ENCODE measurements at regions not wholly inside any gene's neighbourhood (a gene's known extent, or its start where the extent isn't known, plus 50 kb on each side); places are given as distances from the start of the nearest gene placed in this dataset.

DNA sequence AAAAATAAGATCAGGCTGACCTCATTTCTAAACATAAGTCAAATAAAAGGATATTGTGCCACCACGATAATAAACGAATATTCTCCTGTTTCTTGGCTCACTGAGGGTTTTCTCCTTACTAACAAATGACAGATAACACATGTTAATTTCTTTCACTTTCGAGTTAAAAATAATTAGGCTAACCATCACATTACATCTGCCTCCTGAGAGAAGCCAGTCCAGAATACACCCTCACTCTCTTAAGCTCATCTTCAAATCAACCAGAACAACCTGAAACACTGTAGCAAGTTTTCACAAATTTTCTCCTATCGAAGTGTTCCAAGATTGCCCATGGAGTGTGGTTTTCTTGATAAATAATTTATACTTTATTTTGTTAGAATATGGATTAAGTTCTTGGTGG, 1285.6 kb upstream of the EYS start:
- H3K27me3 ChIP-seq (ENCODE audit: control insufficient read depth, insufficient read depth, low read length) = no peaks in the 10 kb centered on the region
- TF ChIP-seq, protein P1, sequence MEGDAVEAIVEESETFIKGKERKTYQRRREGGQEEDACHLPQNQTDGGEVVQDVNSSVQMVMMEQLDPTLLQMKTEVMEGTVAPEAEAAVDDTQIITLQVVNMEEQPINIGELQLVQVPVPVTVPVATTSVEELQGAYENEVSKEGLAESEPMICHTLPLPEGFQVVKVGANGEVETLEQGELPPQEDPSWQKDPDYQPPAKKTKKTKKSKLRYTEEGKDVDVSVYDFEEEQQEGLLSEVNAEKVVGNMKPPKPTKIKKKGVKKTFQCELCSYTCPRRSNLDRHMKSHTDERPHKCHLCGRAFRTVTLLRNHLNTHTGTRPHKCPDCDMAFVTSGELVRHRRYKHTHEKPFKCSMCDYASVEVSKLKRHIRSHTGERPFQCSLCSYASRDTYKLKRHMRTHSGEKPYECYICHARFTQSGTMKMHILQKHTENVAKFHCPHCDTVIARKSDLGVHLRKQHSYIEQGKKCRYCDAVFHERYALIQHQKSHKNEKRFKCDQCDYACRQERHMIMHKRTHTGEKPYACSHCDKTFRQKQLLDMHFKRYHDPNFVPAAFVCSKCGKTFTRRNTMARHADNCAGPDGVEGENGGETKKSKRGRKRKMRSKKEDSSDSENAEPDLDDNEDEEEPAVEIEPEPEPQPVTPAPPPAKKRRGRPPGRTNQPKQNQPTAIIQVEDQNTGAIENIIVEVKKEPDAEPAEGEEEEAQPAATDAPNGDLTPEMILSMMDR (IDR thresholded peaks at IDR 0.05; ENCODE audit: insufficient read depth, low read depth, low read length) = no peak
- ChIA-PET CTCF (no interaction called here), POLR2A (no interaction called here)
- H3K4me3 ChIP-seq (ENCODE audit: low read depth, low read length) = no peak overlapping the region
- H3K36me3 ChIP-seq (ENCODE audit: control insufficient read depth, insufficient read depth, low read length) = no peaks in the 10 kb centered on the region
- DNase-seq (ENCODE audit: low read depth) = no peak

DNA sequence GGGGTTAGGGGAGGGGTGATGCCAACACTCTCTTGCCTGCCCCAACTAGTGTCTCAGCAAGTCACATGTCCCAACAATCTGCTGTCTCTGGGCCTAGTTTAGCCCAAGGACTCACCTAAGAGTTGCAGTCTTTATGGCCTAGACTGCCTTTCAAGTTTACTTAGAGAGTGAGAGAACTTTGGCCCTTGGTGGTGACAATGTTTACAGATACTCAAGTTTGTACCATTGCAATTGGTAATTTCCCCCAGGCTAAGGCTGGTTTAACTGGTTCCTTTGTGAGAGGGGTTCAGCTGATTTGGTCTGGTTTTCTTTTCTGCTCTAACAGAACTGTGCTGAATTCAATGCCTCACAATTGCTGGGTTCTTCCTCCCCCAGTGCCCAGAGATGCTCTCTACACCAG, 1279.9 kb upstream of the EYS start:
- POLR2A ChIA-PET = no interaction called here
- TF ChIP-seq, protein P1 (IDR thresholded peaks at IDR 0.05; ENCODE audit: insufficient read depth, low read depth, low read length) = no peak

DNA sequence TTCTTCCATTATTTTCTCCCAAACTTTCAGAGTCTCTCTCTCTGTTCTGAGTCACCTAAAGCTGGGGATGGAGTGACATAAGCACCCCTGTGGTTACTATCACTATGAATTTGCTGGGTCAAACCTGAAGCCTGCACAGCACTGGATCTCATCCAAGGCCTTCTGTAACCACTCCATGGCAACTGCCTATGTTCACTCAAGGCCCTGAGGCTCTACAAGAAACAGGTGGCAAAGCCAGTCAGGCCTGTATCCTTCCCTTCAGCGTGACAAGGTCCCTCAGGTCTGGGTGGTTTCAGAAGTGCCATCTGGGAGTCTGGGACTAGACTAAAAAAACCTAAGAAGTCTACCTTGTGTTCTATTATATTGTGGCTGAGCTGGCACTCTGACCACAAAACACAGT, 1278.8 kb upstream of the EYS start:
- Histone ChIP-seq H3K27me3 (ENCODE audit: control insufficient read depth, insufficient read depth, low read length) (no peaks in the 10 kb centered on the region), H3K36me3 (ENCODE audit: control insufficient read depth, insufficient read depth, low read length) (no peaks in the 10 kb centered on the region), H3K4me3 (ENCODE audit: low read depth, low read length) (no peak overlapping the region)
- ChIA-PET POLR2A (no interaction called here), CTCF (no interaction called here)
- TF ChIP-seq, protein P1 (IDR thresholded peaks at IDR 0.05; ENCODE audit: insufficient read depth, low read depth, low read length) = no peak
- DNase-seq (ENCODE audit: low read depth) = no peak

More for the DNA sequence above, 1279.9 kb upstream of the EYS start:
- H3K36me3 ChIP-seq (ENCODE audit: control insufficient read depth, insufficient read depth, low read length) = no peaks in the 10 kb centered on the region
- no peak for DNase-seq (ENCODE audit: low read depth)
- CTCF ChIA-PET = no interaction called here
- no peak overlapping the region for H3K4me3 ChIP-seq (ENCODE audit: low read depth, low read length)
- H3K27me3 ChIP-seq (ENCODE audit: control insufficient read depth, insufficient read depth, low read length) = no peaks in the 10 kb centered on the region

DNA sequence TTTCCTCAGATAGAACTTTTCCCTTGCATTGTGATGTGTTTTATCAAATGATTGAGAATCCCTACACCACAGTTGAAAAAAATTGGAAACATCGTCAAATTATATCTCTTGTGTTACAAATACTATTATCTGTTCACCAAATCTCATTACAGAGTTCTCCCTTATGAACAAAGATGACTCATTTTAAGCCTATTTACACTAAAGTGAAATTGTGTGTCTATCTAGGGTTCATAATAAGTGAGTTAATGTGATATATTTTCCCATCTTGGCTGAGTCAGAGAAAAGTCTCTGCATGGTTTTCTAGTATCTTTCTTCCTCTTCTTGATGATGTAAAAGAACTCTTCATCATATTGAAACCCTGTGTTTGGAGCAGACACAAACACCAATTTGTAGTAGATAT, 1263.3 kb upstream of the EYS start:
- CTCF ChIA-PET = no interaction called here
- no peak for DNase-seq (ENCODE audit: low read depth)

GRCh38 chr6:66965227-66965626, 1258.2 kb upstream of the EYS start:
- TF ChIP-seq, protein P1 (IDR thresholded peaks at IDR 0.05; ENCODE audit: insufficient read depth, low read depth, low read length) = no peak
- ChIA-PET CTCF (no interaction called here), POLR2A (no interaction called here)
- no peak for DNase-seq (ENCODE audit: low read depth)
- Histone ChIP-seq H3K36me3 (ENCODE audit: control insufficient read depth, insufficient read depth, low read length) (no peaks in the 10 kb centered on the region), H3K27me3 (ENCODE audit: control insufficient read depth, insufficient read depth, low read length) (no peaks in the 10 kb centered on the region), H3K4me3 (ENCODE audit: low read depth, low read length) (no peak overlapping the region)

More for the DNA sequence above, 1263.3 kb upstream of the EYS start:
- Histone ChIP-seq H3K36me3 (ENCODE audit: control insufficient read depth, insufficient read depth, low read length) (no peaks in the 10 kb centered on the region), H3K27me3 (ENCODE audit: control insufficient read depth, insufficient read depth, low read length) (no peaks in the 10 kb centered on the region), H3K4me3 (ENCODE audit: low read depth, low read length) (no peak overlapping the region)
- TF ChIP-seq, protein P1 (IDR thresholded peaks at IDR 0.05; ENCODE audit: insufficient read depth, low read depth, low read length) = no peak
- POLR2A ChIA-PET = no interaction called here
